KG1 (cell line): ENCODE measurements at regions not wholly inside any gene's neighbourhood (a gene's known extent, or its start where the extent isn't known, plus 50 kb on each side); places are given as distances from the start of the nearest gene placed in this dataset.

ENCODE experiments used
- DNase-seq: peaks from one replicate; lab custom pipeline; 2025; lab: John Stamatoyannopoulos, UW

DNA sequence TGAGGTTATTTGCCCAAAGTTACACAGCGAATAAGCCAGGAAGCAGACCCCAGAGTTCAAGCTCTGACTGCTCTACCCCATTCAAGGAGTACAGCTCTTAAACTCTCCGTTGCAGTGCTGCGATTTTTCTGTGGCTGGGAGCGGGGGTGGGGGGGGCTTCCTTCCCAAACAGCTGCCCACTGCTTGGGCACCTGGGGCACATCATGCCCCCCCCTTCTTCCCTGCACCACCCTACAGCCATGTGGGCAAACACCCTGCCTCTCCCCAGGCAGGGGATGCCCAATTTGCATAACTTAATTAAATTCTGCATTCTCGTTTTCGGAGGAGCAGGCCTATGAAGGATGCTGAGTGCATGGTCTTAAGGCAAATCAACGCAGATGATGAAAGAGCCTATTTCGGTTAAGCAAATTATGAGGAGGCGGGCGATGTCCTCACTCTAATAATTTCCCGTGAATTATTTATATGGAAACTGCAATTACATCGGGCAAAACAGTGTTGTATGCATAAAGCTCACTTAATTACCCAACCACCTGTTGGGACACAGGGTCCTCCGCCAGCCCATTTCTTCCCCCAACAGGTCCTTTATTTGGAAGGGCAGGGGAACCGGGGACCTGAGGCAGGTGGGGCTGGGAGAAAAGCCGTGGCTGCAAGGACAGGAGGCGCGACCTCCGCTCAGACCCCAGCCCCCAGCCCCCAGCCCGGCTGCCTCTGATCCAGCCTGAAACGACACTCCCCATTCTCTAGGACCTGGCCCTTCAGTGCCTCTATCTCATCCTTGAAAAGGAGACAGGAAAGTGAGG lies 610.5 kb downstream of the BUD13 start:
- no peak for DNase-seq

DNA sequence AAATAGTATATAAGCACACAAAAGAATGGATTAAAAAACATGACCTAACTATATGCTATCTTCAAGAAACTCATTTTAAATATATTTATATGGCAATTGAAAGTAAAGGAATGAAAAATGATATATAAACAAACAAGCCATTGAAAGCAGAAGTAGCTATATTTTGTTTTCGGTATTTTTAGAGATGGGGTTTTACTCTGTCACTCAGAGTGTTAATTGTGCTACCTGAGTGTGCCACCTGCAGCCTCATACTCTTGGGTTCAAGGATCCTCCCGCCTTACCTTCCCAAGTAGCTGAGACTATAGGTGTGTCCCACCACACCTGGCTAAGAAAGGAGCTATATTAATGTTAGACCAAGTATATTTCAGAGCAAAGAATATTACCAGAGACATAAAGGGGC lies 624.1 kb downstream of the BUD13 start:
- DNase-seq: no peak

DNA sequence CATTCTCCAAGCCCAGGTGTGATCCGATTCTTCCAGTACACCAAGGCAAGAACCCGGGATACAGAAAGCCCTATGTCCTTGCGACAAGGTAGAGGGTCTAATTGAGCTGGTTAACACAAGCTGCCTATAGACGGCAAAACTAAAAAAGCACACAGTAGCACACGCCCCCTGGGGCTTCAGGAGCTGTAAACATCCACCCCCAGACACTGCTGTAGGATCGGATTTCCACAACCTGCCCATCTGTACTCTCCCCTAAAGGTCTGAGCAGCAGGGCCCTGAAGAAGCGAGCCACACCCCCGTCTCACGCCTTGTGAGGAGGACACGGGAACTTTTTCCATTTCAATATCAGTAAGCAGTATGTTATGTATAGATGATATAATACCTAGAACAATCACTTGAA lies 624.7 kb downstream of the BUD13 start:
- DNase-seq: no peak

DNA sequence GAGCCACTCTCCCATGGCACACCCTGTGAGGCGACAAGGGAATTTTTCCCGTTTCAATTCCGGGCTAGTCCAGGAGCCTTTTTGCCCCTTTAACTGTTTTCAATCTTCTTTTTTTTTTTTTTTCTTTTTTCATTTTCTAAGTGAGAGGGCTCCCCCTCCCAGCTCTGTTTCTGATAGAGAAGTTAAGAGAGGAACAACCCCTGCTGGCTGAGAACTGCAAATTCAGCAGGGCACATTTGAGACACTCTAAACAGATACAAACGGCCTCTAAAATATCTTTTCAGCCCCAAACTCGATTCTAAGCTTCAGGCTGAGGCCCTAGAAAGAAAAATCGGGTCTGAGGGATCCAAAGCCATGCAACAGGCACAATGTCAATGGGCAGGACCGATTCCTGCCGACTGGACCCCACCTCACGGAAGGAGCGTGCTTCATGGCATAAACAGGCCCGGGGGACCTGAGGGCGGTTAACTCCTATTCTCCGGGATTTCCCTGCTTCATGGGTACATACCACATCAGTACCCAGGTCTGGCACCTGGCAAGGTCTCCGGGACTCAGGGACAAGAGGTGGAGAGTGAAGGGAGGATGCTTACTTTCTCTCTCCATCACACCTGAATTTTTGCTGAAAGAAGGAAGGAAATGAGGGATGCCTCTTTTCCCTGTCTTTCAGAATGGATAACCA lies 627.5 kb downstream of the BUD13 start:
- no peak for DNase-seq

DNA sequence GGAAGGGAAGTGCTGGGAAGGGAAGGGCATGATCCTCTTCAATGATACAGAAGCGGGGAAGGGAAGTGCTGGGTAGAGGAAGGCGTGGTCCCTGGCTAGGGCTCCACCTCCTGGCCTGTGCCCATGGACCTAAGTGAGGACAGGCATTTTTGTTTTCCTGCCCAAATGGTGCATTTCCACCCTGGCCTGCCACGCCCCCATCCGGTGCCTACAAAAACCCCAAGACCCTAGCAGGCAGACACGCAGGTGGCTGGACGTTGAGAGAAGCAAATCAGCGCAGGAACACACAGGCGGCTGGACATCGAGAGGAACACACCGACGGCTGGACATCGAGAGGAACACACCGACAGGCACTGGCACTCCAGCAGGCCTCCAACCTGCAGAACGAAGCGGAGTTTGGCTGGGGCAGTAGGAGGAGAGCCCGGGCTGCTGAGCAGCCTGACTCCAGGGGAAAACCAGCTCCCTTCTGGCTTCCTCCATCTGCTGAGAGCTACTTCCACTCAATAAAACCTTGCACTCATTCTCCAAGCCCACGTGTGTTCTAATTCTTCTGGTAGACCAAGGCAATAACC lies 628.3 kb downstream of the BUD13 start:
- DNase-seq: no peak

DNA sequence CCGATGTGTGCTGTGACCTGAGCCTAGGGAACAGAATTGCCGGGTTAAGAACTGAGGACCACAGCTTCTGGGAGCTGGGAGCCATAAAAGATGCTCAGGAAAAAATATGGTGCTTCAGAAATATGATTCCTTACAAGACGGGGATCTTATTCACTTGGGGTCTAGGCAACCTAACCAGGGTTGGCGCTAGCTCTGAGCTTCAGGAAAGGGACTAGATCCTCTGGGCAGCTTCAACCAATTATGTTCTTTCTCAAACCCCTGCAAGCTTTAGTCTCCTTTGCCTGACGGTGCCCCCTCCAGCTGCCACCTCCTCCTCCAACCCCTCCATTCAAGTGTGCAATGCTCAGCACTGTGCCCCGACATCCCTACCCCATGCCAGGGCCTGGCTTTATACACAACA lies 634.1 kb upstream of the CADM1 start:
- no peak for DNase-seq

DNA sequence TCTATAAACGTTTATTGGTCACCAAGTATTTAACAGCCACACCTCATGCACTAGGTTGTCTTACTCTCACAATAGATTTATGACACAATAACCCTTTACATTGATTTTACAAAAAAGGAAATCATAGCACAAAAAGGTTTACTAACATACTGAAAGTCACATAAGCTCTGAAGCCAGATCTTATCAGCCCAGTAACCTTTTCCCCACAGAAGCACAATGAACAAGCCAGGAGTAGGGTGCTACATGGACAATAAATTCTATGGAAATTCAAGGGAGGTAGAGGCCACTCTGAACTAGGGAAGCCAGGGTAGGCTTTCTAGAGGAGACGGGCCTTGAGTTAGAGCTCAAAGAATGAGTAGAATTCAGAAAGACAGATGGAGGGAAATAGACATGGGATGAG lies 633.5 kb upstream of the CADM1 start:
- no peak for DNase-seq

DNA sequence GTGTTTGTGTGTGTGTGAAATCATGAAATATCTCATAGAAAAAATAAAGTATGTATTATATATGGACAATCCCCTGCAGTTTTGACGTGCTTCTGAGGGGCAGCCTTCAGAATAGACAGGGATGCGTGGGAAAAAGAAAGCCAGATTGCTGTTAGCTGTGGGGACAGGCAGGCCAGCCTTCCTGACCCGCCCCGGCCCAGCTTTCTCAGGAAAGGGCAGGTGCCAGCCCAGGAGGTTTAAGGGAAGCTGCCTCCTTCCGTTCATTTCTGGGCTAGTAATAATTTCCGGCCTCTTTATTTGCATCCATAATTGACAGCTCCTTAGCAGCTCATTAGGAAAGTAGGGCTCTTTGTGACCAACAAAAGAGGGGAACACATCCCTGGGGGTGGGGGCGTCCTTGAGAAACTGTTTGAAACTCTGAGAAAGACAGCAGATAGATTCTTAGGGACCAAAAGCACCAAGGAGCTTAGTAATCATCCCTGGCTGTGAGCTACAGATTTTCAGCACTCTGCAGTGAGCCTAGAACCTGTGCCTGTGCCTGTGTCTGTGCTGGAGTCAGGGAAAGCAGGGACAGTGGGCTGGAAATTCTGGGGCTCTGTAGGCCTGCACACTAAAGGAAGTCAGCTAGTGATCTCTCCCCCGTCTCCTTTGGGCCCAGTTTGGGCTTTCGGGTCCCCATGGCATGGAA lies 632.9 kb upstream of the CADM1 start:
- DNase-seq: no peak

DNA sequence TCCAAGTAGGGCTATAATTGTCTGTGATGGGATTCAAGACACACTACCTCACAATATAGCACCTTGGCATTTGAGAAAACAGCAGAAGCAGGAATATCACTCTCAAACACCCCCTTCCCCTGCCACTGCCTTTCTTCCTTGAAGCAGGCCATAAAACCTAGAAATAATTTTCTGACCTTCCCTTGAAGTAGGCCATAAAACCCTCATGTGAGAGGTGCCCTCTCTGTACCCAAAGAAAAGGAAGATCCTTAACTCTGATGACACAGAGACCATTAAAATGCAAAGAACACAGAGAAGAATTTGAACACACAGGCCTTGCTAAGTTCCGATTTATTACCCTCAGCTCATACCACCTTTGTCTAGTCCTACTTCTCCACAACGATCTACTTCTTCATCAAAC lies 631.7 kb upstream of the CADM1 start:
- DNase-seq: no peak

DNA sequence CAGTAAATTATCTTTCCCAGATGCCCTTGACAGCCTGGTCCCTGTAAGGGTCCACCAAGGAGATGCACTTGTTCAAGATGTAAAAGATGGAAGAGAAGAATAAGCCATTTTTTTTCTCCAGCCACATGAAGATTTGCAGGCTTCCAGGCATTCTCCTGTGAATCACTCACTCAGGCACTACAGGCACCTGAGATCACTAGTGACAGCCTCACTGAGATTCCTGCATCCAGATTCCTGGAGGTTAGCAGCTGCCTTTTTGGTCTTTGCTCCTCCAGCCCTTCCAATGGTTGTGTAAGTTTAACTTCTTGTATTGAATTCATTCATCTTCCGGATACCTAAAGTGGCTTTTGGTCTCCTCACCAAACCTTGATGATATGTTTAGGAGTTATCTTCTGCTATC lies 630.2 kb upstream of the CADM1 start:
- DNase-seq: no peak

DNA sequence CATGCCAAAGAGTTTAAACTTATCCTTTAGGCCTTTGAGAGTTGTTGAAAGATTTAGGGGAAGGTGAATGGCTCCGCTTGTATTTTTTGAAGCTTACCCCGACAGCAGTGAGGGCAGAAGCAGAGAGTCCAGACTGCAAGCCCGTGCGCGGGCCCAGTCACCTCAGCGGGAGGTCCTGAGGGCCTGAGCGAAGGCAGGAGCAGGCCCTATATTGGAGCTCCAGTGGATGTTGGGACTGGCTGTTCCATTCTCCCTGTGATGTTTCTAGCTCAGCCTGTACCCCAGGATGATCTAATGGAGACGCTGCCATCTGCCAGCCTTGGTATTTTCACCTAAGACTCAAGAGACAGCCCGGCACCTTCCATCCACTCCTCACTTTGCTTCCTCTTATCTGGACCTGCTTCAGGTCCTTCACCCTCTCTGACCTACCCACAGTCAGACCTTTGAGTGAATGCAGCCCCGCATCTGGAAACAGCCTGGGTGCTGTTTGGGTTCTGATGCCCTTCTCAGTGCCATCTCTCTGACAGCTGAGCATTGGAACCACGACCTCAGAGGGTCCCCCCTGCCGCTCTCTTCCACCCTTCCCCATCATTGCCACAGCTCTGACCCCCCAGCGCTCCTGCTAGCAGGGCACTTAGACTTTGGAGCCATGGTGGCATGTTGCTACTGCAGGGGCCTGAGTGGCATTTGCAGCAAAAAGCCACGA lies 628.2 kb upstream of the CADM1 start:
- DNase-seq: no peak

DNA sequence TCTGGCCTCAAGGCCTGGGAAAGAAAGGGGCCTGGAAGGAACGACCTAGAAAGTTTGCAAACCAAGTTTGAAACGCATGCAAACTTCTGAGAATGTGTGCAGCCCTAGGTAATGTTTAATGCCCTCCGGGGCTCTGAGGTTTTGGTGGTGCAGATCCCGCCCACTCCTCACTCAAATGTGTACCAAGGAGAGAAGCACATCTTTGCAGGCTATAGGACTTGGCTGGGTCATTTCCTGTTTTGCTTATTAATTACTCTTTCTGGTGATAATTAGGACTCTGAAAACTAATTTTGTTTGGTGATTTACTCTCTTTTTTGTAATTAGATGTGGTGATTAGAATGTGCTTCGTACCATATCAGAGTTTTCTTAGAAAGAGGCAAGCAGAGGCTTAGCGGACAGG lies 625.9 kb upstream of the CADM1 start:
- no peak for DNase-seq

DNA sequence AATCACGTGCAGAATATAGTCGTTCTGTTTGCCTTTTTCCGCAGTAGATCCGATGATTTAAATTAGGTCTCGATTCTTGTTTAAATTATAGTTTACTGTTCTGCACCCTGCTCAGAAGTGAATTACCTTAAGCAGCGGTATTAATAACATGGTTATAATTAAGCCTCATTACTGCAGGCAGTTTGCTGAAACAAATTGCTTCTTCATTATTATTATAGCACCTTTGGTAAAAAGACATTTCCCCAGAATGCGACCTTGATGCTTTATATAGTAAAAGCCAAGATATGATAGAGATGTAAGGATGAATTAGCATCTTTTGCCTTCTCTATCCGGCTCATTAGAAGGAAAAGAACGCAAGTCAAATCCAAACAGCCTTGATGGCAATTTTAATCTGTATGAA lies 625.2 kb upstream of the CADM1 start:
- no peak for DNase-seq

DNA sequence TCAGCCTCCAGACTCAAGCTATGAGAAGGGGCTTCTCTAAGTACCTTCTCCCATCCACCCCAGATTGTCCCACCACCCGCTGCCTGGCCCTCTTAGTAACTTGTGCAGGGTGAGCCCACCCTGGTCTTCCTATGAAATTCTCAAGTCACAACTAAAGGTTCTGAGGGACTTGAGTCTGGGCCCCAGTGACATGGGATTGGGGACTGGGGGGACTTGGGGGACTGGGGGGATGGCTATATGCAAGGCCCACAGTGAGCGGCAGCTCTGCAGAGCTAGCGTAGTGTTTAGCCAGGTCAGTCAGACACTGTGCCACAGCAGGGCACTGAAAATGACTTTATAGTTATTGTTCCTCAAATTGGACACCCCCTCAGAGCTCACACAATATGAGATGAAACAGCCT lies 622.3 kb upstream of the CADM1 start:
- DNase-seq: no peak

DNA sequence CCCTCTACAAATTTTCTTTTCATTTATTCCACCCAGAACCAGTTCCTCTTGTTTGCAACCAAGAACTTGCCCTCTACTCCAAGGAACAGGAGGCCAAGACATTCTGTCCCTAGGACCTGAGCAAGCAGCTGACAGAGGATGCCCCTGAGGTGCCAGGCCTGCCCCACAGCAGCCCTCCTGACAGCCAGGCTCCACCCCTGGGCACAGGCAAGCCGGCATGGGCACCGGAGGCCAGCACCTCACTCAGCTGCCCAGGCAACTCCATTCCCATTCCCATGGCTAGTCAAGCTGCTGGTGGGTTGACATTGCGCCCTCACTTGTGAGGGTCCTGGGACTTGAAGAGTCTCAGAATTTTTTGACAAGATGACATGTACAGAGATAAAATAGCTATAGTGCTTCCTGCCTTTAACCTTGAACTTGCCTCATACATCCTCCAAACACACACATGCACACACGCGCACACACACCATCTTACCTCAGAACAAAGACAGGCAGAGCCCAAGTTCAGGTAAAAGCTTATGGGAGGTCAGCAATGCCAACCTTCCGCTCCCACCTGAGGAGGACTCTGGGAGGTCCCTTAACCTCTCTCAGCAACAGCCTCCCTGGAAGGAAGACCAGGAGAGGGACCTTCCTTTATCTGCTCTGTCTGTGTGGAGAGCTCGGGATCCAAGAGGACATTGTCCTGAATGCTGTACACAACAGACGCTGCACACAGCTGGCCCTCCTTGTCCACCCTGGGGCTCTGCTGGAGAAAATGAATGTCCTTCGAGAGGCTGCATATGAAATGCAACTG lies 620.9 kb upstream of the CADM1 start:
- DNase-seq: no peak

DNA sequence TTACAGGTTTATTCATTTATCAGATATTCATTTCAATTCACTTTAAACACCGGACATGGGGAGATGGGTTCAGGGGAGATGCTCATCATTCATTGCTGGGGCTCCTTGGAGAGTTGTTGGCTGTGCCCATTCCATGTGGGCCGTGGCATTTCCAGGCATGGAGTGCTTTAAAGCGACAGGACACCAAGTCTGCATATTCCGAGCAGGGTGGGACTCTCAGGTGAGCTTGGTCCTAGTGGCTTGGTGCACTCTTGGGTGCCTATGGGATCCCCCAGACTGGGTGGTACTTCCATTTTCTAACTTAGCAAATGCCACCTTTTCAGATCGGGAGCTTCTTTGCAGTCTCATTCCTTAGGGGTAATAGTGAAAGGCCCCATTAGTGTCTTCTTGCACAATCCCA lies 619.5 kb upstream of the CADM1 start:
- DNase-seq: no peak

DNA sequence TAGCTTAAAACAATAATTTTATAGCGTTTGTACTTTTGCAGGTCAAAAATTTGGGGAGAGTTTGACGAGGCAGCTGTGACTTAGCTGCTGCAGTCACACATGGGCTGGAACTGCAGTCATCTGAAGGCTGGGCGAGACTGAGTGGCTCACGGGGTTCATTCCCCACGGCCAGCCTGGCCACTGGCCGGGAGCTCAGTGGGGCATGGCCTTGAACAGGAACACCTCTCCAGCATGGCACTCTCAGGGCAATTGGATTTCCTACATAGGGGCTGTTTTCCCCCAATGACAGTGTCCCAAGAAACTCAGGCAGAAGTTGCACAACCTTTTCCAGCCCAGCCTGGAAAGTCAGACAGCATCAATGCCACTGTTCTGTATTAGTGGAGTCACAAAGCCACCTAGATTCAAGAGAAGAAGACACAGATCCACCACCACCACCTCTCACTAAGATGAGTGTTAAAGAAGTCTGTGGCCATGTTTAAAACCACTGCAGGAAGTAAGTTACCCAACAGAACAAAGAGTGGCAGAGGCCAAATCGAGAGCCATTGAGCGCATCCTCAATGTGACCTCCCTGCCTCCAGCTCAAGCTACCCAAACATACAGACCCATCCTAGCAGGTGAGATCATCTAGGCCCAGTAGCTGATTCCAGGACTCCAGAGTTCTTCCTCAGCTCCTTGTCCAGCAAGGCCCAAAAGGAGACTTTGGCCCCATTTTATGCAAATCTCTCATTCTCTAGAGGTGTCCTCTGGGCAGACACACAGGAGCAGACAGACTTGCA lies 618.7 kb upstream of the CADM1 start:
- DNase-seq: no peak

DNA sequence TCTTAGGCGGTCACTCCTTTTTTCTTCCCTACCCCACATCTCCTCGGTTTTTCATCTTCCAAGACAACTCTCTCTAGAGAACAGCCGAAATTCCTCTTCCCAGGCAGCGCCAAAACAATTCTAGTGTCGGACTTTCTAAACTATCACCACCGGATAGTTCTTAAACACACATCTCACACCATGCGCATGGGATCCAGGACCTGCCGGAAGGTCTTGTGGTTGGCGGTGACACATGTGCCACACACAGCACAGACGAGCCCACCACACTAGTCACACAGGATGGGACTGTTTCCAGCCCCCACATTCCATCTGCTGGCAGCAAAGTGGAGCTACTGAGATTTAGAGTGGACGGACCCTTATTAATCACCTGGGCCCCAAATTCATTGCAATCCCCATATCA lies 614.9 kb upstream of the CADM1 start:
- DNase-seq: no peak

DNA sequence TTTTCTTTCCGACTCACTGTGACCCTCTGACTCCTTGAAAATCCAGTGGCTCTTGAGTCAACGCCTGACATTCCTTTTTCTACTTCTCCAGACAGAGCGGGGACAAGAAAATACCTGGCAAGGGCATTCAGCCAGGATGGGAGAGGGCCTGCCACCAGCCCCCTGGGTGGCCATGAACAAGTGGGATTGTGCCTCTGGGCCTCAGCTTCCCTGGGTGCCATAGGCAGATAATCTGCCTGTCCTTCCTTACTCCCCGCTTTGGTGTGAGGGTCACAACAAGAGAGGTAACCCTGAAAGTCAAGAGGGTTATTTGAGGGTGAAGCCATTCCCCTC lies 613.9 kb upstream of the CADM1 start:
- no peak for DNase-seq

DNA sequence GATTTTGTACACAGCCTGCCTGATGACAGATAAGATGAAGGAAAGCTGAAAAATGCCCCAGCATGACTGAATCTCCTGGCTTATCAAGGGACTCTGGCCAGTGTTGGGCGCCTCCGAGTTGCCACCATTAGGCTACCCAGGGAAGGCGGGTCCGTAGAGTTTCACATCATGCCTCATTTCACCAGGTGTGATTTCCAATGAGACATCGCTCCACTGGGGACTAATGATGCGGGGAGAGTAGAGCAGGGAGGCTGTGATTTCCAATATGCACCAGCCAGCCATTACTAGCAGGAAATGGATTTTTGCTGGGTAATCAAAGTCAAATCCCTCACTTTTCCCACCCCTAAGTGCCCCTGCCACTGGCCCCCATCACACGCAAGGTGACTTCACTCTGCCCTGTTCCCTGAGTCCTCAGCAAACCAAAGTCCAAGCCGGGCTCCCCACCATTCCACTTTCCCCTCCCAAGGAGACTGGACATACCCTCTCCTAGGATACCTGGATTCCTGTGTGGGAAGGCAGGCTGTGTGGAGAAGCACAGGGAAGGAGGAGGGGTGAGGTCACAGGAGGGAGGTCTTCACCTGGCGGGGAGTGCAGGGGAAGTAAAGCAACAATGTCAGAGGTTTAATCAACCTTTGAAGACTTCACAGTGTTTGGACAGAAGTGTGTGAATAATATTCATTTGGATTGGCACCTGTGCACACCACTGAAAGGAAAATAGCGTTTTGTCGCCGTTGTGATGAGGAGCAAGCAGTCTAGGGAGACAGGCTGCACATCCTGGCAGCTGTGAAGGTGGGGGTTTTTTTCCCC lies 613.3 kb upstream of the CADM1 start:
- no peak for DNase-seq
